IMR-90 (cell line): ENCODE measurements at regions not wholly inside any gene's neighbourhood (a gene's known extent, or its start where the extent isn't known, plus 50 kb on each side); places are given as distances from the start of the nearest gene placed in this dataset.

Source experiments
- ATAC-seq: fragments of 200-7000 bp; cut with Tn5 transposase; 2 replicates; pipeline ENCODE4 v1.9.1; 2020; ENCODE audit warnings: low read depth, mild to moderate bottlenecking, moderate library complexity
- BruUV-seq: library from RNA; stranded (reverse); fragments of 400-500 nt; replicated peaks from 2 replicates; lab custom pipeline; 2021; lab: Mats Ljungman, UMichigan
- CTCF ChIA-PET: fragments of 300-600 bp; formaldehyde crosslinking; extraction: SDS; loops from one replicate; lab custom pipeline; 2021; ENCODE audit warnings: antibody characterized with exemption; lab: Yijun Ruan, JAX
- POLR2A ChIA-PET: fragments of 300-600 bp; sonication (Branson Sonifier 250); formaldehyde crosslinking; loops from one replicate; lab custom pipeline; 2022; ENCODE audit warnings: antibody characterized with exemption; ENCODE audit not compliant: unreplicated experiment; lab: Charles Lee
- DNase-seq: peaks from one replicate; pipeline ENCODE4 v3.0.0; 2013
- H2AFZ ChIP-seq: replicated peaks from 2 replicates; pipeline ENCODE3; 2013; ENCODE audit warnings: low read length, mild to moderate bottlenecking; ENCODE audit not compliant: poor library complexity
- H2AK5ac ChIP-seq: 2 replicates; pipeline ENCODE4 v1.6.1; 2013; ENCODE audit warnings: low read depth, low read length, inconsistent platforms
- H2AK9ac ChIP-seq: replicated peaks from 2 replicates; pipeline ENCODE3; 2013; ENCODE audit warnings: mild to moderate bottlenecking, low read depth, low read length, moderate library complexity; ENCODE audit not compliant: poor library complexity
- H2BK120ac ChIP-seq: 2 replicates; pipeline ENCODE4 v1.6.1; 2013; ENCODE audit warnings: low read depth, low read length, inconsistent platforms
- H2BK15ac ChIP-seq: 3 replicates; pipeline ENCODE4 v1.6.1; 2013; ENCODE audit warnings: low read depth, low read length, inconsistent platforms
- H2BK20ac ChIP-seq: 2 replicates; pipeline ENCODE4 v1.6.1; 2013; ENCODE audit warnings: low read depth, mild to moderate bottlenecking, inconsistent platforms, low read length, moderate library complexity
- H2BK5ac ChIP-seq: 2 replicates; pipeline ENCODE4 v1.6.1; 2013; ENCODE audit warnings: mild to moderate bottlenecking, low read depth, low read length, inconsistent platforms; ENCODE audit not compliant: poor library complexity, severe bottlenecking
- H3K14ac ChIP-seq: replicated peaks from 2 replicates; pipeline ENCODE4 v1.6.1; 2013; ENCODE audit warnings: low read depth, low read length, inconsistent platforms
- H3K18ac ChIP-seq: 2 replicates; pipeline ENCODE4 v1.6.1; 2013; ENCODE audit warnings: low read depth, low read length, control low read depth
- H3K23ac ChIP-seq: 2 replicates; pipeline ENCODE4 v1.6.1; 2013; ENCODE audit warnings: low read depth, low read length, inconsistent platforms
- H3K27ac ChIP-seq: 2 replicates; pipeline ENCODE4 v1.5.1; 2013; ENCODE audit warnings: mild to moderate bottlenecking, control low read depth, low read length; ENCODE audit not compliant: insufficient read depth
- H3K27me3 ChIP-seq: 2 replicates; pipeline ENCODE4 v1.6.1; 2013; ENCODE audit warnings: low read length; ENCODE audit not compliant: control insufficient read depth, insufficient read depth
- H3K36me3 ChIP-seq: 2 replicates; pipeline ENCODE4 v1.6.1; 2013; ENCODE audit warnings: low read length, mixed read lengths; ENCODE audit not compliant: control insufficient read depth, insufficient read depth
- H3K4ac ChIP-seq: 2 replicates; pipeline ENCODE4 v1.6.1; 2013; ENCODE audit warnings: low read depth, low read length, inconsistent platforms
- H3K4me1 ChIP-seq: 2 replicates; pipeline ENCODE4 v1.6.1; 2013; ENCODE audit warnings: low read length, mixed read lengths; ENCODE audit not compliant: control insufficient read depth, insufficient read depth
- H3K4me2 ChIP-seq: 2 replicates; pipeline ENCODE4 v1.6.1; 2013; ENCODE audit warnings: low read depth, mild to moderate bottlenecking, control low read depth, low read length, moderate library complexity
- H3K4me3 ChIP-seq: 2 replicates; pipeline ENCODE4 v1.5.1; 2013; ENCODE audit warnings: low read depth, mild to moderate bottlenecking, control low read depth, low read length, moderate library complexity; ENCODE audit not compliant: insufficient read depth
- H3K56ac ChIP-seq: 2 replicates; pipeline ENCODE4 v1.6.1; 2013; ENCODE audit warnings: low read length, inconsistent platforms; ENCODE audit not compliant: insufficient read depth; ENCODE audit errors: extremely low read depth
- H3K79me1 ChIP-seq, 2 experiments: 2 replicates each; pipeline ENCODE4 v1.6.1; 2013; ENCODE audit warnings: low read length in 2 of 2, inconsistent platforms in 1 of 2, low read depth in 1 of 2
- H3K9ac ChIP-seq: 2 replicates; pipeline ENCODE4 v1.6.1; 2013; ENCODE audit warnings: low read depth, low read length, control low read depth
- H3K9me1 ChIP-seq: 2 replicates; pipeline ENCODE4 v1.6.1; 2013; ENCODE audit warnings: low read length, inconsistent platforms; ENCODE audit not compliant: insufficient read depth
- H3K9me3 ChIP-seq: 2 replicates; pipeline ENCODE4 v1.6.1; 2013; ENCODE audit warnings: low read length; ENCODE audit not compliant: control insufficient read depth, insufficient read depth
- H4K20me1 ChIP-seq: 2 replicates; pipeline ENCODE4 v1.6.1; 2013; ENCODE audit warnings: low read length, inconsistent platforms; ENCODE audit not compliant: insufficient read depth
- H4K5ac ChIP-seq: 2 replicates; pipeline ENCODE4 v1.6.1; 2013; ENCODE audit warnings: mild to moderate bottlenecking, low read depth, low read length, control low read depth
- H4K8ac ChIP-seq, 2 experiments: 2 replicates each; pipeline ENCODE4 v1.6.1; 2013; ENCODE audit warnings: low read depth in 2 of 2, low read length in 2 of 2, control low read depth in 1 of 2, inconsistent platforms in 1 of 2
- H4K91ac ChIP-seq: 2 replicates; pipeline ENCODE4 v1.6.1; 2013; ENCODE audit warnings: low read depth, low read length, inconsistent platforms; ENCODE audit not compliant: insufficient read depth
- BHLHE40 ChIP-seq: fragments of 150-350 bp; IDR thresholded peaks from 2 replicates; pipeline ENCODE4 v1.6.1; 2016; ENCODE audit warnings: mild to moderate bottlenecking, low read depth, low read length
- CEBPB ChIP-seq: IDR thresholded peaks from 2 replicates; pipeline ENCODE4 v1.6.1; 2012; ENCODE audit warnings: low read depth, low read length, improper control_type of control experiment
- CHD1 ChIP-seq: IDR thresholded peaks from 2 replicates; pipeline ENCODE4 v1.6.1; 2012; ENCODE audit warnings: low read depth, low read length, improper control_type of control experiment
- FOS ChIP-seq: fragments of 150-350 bp; IDR thresholded peaks from 2 replicates; pipeline ENCODE4 v1.6.1; 2016; ENCODE audit warnings: low read depth, low read length
- MAFK ChIP-seq: IDR thresholded peaks from 2 replicates; pipeline ENCODE4 v1.6.1; 2012; ENCODE audit warnings: low read depth, low read length, improper control_type of control experiment
- MAZ ChIP-seq: IDR thresholded peaks from 2 replicates; pipeline ENCODE4 v1.6.1; 2012; ENCODE audit warnings: low read depth, mild to moderate bottlenecking, low read length, improper control_type of control experiment, moderate library complexity, borderline replicate concordance
- MXI1 ChIP-seq: IDR thresholded peaks from 2 replicates; pipeline ENCODE4 v1.6.1; 2012; ENCODE audit warnings: low read depth, mild to moderate bottlenecking, low read length, moderate library complexity, borderline replicate concordance
- NFE2L2 ChIP-seq: fragments of 150-350 bp; IDR thresholded peaks from 2 replicates; pipeline ENCODE4 v1.6.1; 2016; ENCODE audit warnings: low read depth, mild to moderate bottlenecking, low read length
- POLR2A ChIP-seq: IDR thresholded peaks from 2 replicates; pipeline ENCODE4 v1.6.1; 2012; ENCODE audit warnings: mild to moderate bottlenecking, low read depth, low read length
- RAD21 ChIP-seq: IDR thresholded peaks from 2 replicates; pipeline ENCODE4 v1.6.1; 2012; ENCODE audit warnings: low read length, improper control_type of control experiment
- RCOR1 ChIP-seq: IDR thresholded peaks from 2 replicates; pipeline ENCODE4 v1.6.1; 2012; ENCODE audit warnings: mild to moderate bottlenecking, low read length, improper control_type of control experiment; ENCODE audit not compliant: insufficient replicate concordance
- RFX5 ChIP-seq: IDR thresholded peaks from 2 replicates; pipeline ENCODE4 v1.8.0; 2012; ENCODE audit warnings: low read depth, mild to moderate bottlenecking, low read length, moderate library complexity
- SMC3 ChIP-seq: fragments of 150-350 bp; IDR thresholded peaks from 2 replicates; pipeline ENCODE4 v1.6.1; 2016; ENCODE audit warnings: low read depth, mild to moderate bottlenecking, antibody characterized with exemption, low read length, moderate library complexity
- WGBS, 2 experiments: methylation state at CpG; one replicate each; pipeline versions ENCODE4 v1.1.5 to v1.1.7; 2013; ENCODE audit warnings: missing lambda C conversion rate in 2 of 2; ENCODE audit not compliant: insufficient read length in 1 of 2; ENCODE audit errors: extremely low coverage in 2 of 2; 5-methylcytosine and 5-hydroxymethylcytosine counted together
- dilution Hi-C: fragments of 300-500 bp; cut with HindIII; formaldehyde crosslinking; loops from one replicate; pipeline ENCODE4 v1.14.3; 2018; ENCODE audit warnings: low sequenced_read_pairs; ENCODE audit not compliant: unreplicated experiment
- in situ Hi-C: fragments of 300-500 bp; cut with MboI; formaldehyde crosslinking; loops from 3 replicates; pipeline ENCODE4 v1.14.3; 2019; ENCODE audit warnings: low sequenced_read_pairs, inconsistent platforms, mixed read lengths
- intact Hi-C: fragments of 100-400 bp; cut with micrococcal nuclease; formaldehyde crosslinking; loops from 2 replicates; pipeline ENCODE4 v1.10.0; 2022
- TF ChIP-seq, protein P1 (sequence below): fragments of 150-350 bp; IDR thresholded peaks from 2 replicates; pipeline ENCODE4 v1.6.1; 2016; ENCODE audit warnings: low read depth, mild to moderate bottlenecking, low read length, moderate library complexity, borderline replicate concordance
- TF ChIP-seq, protein P2 (sequence below): fragments of 150-350 bp; IDR thresholded peaks from 2 replicates; pipeline ENCODE4 v1.6.1; 2017; ENCODE audit warnings: mild to moderate bottlenecking, antibody characterized with exemption, low read length, low read depth
- TF ChIP-seq, protein P3 (sequence below): conservative IDR thresholded peaks from 2 replicates; pipeline ENCODE4 v1.5.1; 2012; ENCODE audit warnings: mild to moderate bottlenecking, low read depth, low read length, improper control_type of control experiment

GRCh38 chr20:54290636-54291035 lies 82.7 kb downstream of the PFDN4 start:
- H3K23ac ChIP-seq: no peak overlapping the region
- ATAC-seq: no peak
- no peak overlapping the region for H2BK20ac ChIP-seq
- no peak overlapping the region for H3K27ac ChIP-seq
- H3K9me1 ChIP-seq: no peaks in the 10 kb centered on the region
- H3K9me3 ChIP-seq: no peaks in the 10 kb centered on the region
- no peak overlapping the region for H2AK5ac ChIP-seq
- no TSS peak for BruUV-seq
- intact Hi-C loops (no loop called here), in situ Hi-C loops (no loop called here), dilution Hi-C loops (no loop called here)
- H2BK120ac ChIP-seq: no peak overlapping the region
- H4K5ac ChIP-seq: no peak overlapping the region
- H2BK15ac ChIP-seq: no peak overlapping the region
- no peaks in the 10 kb centered on the region; the same call in 1 of the 2 replicates for H3K27me3 ChIP-seq
- no CpG with 5 or more reads among the region's 6 CpGs for WGBS, 2 experiments
- no peak for DNase-seq
- H3K4me1 ChIP-seq: no peaks in the 10 kb centered on the region
- H3K56ac ChIP-seq: no peak overlapping the region
- H4K8ac ChIP-seq: no peak overlapping the region
- H3K4ac ChIP-seq: no peak overlapping the region
- ChIA-PET POLR2A (no interaction called here), CTCF (no interaction called here)
- H2BK5ac ChIP-seq: no peak overlapping the region
- H3K18ac ChIP-seq: no peak overlapping the region
- TF ChIP-seq, protein P1, sequence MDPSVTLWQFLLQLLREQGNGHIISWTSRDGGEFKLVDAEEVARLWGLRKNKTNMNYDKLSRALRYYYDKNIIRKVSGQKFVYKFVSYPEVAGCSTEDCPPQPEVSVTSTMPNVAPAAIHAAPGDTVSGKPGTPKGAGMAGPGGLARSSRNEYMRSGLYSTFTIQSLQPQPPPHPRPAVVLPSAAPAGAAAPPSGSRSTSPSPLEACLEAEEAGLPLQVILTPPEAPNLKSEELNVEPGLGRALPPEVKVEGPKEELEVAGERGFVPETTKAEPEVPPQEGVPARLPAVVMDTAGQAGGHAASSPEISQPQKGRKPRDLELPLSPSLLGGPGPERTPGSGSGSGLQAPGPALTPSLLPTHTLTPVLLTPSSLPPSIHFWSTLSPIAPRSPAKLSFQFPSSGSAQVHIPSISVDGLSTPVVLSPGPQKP: no peak
- TF ChIP-seq, protein P2, sequence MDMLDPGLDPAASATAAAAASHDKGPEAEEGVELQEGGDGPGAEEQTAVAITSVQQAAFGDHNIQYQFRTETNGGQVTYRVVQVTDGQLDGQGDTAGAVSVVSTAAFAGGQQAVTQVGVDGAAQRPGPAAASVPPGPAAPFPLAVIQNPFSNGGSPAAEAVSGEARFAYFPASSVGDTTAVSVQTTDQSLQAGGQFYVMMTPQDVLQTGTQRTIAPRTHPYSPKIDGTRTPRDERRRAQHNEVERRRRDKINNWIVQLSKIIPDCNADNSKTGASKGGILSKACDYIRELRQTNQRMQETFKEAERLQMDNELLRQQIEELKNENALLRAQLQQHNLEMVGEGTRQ: no peak
- TF ChIP-seq POLR2A (no peak), MXI1 (no peak), CHD1 (no peak), SMC3 (no peak), CEBPB (no peak), RCOR1 (no peak), MAFK (no peak), MAZ (no peak), BHLHE40 (no peak), RAD21 (no peak), RFX5 (no peak), NFE2L2 (no peak), FOS (no peak)
- TF ChIP-seq, protein P3, sequence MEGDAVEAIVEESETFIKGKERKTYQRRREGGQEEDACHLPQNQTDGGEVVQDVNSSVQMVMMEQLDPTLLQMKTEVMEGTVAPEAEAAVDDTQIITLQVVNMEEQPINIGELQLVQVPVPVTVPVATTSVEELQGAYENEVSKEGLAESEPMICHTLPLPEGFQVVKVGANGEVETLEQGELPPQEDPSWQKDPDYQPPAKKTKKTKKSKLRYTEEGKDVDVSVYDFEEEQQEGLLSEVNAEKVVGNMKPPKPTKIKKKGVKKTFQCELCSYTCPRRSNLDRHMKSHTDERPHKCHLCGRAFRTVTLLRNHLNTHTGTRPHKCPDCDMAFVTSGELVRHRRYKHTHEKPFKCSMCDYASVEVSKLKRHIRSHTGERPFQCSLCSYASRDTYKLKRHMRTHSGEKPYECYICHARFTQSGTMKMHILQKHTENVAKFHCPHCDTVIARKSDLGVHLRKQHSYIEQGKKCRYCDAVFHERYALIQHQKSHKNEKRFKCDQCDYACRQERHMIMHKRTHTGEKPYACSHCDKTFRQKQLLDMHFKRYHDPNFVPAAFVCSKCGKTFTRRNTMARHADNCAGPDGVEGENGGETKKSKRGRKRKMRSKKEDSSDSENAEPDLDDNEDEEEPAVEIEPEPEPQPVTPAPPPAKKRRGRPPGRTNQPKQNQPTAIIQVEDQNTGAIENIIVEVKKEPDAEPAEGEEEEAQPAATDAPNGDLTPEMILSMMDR: no peak
- no peak overlapping the region for H3K4me3 ChIP-seq
- no peaks in the 10 kb centered on the region for H3K36me3 ChIP-seq
- no peaks in the 10 kb centered on the region for H4K20me1 ChIP-seq
- H3K14ac ChIP-seq: no peak overlapping the region
- no peak overlapping the region for H2AFZ ChIP-seq
- no peak overlapping the region for H3K4me2 ChIP-seq
- H2AK9ac ChIP-seq: no peak overlapping the region
- H4K91ac ChIP-seq: no peak overlapping the region
- H3K9ac ChIP-seq: no peak overlapping the region
- H3K79me1 ChIP-seq: no peaks in the 10 kb centered on the region
